Liver (tissue), 3 donors: ENCODE measurements at regions not wholly inside any gene's neighbourhood (a gene's known extent, or its start where the extent isn't known, plus 50 kb on each side); places are given as distances from the start of the nearest gene placed in this dataset.
"Not testable (repeated sequence)": the region's sequence is repeated elsewhere in the genome, so short reads cannot be mapped to it uniquely, and the experiment has no call there.

Source experiments
- EGR1 ChIP-seq, 2 donors: IDR thresholded peaks; 2 replicates each; pipeline ENCODE4 v1.6.1; 2016 to 2018; ENCODE audit warnings: antibody characterized with exemption in 2 of 2, low read depth in 2 of 2
- GABPA ChIP-seq, 2 donors: IDR thresholded peaks in 1 of 2; conservative IDR thresholded peaks in 1 of 2; 2 replicates each; pipeline ENCODE4 v1.6.1; 2016; ENCODE audit warnings: antibody characterized with exemption in 2 of 2, mild to moderate bottlenecking in 1 of 2, moderate library complexity in 1 of 2
- RAD21 ChIP-seq, 2 donors: IDR thresholded peaks; 2 replicates each; pipeline ENCODE4 v1.6.1; 2016; ENCODE audit warnings: antibody characterized with exemption in 2 of 2, mild to moderate bottlenecking in 2 of 2
- TF ChIP-seq, protein P1 (sequence below): fragments of 150-350 bp; IDR thresholded peaks from 2 replicates; pipeline ENCODE4 v1.5.1; 2017; ENCODE audit warnings: improper control_type of control experiment, low read depth, low read length; ENCODE audit not compliant: missing input control
- donor health status: healthy.
- donor health status: healthy.

DNA sequence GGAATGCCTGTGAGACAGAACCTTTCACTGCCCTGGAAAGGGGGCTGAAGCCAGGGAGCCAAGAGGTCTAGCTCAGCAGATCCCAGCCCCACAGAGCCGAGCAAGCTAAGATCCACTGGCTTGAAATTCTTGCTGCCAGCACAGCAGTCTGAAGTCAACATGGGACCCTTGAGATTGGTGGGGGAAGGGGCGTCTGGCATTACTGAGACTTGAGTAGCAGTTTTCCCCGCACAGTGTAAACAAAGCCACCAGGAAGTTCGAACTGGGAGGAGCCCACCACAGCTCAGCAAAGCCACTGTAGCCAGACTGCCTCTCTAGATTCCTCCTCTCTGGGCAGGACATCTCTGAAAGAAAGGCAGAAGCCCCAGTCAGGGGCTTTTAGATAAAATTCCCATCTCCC is 90.3 kb upstream of the FGGY start:
- TF ChIP-seq, protein P1, sequence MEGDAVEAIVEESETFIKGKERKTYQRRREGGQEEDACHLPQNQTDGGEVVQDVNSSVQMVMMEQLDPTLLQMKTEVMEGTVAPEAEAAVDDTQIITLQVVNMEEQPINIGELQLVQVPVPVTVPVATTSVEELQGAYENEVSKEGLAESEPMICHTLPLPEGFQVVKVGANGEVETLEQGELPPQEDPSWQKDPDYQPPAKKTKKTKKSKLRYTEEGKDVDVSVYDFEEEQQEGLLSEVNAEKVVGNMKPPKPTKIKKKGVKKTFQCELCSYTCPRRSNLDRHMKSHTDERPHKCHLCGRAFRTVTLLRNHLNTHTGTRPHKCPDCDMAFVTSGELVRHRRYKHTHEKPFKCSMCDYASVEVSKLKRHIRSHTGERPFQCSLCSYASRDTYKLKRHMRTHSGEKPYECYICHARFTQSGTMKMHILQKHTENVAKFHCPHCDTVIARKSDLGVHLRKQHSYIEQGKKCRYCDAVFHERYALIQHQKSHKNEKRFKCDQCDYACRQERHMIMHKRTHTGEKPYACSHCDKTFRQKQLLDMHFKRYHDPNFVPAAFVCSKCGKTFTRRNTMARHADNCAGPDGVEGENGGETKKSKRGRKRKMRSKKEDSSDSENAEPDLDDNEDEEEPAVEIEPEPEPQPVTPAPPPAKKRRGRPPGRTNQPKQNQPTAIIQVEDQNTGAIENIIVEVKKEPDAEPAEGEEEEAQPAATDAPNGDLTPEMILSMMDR, result not testable (repeated sequence)
- not testable (repeated sequence) for TF ChIP-seq GABPA (IDR thresholded peaks at IDR 0.05 in 1 of 2, conservative IDR thresholded peaks at IDR 0.05 in 1 of 2); RAD21 (IDR thresholded peaks at IDR 0.05); EGR1 (IDR thresholded peaks at IDR 0.05; ENCODE audit: low read depth in 2 of 2)
